Panc1 (cell line): ENCODE measurements at regions not wholly inside any gene's neighbourhood (a gene's known extent, or its start where the extent isn't known, plus 50 kb on each side); places are given as distances from the start of the nearest gene placed in this dataset.
"Not testable (repeated sequence)": the region's sequence is repeated elsewhere in the genome, so short reads cannot be mapped to it uniquely, and the experiment has no call there.

Source experiments
- ATAC-seq: fragments of 200-7000 bp; cut with Tn5 transposase; 2 replicates; pipeline ENCODE4 v1.9.1; 2020; ENCODE audit warnings: mild to moderate bottlenecking, moderate library complexity
- BruUV-seq: library from RNA; stranded (reverse); fragments of 400-500 nt; replicated peaks from 2 replicates; lab custom pipeline; 2021; lab: Mats Ljungman, UMichigan
- CTCF ChIA-PET: fragments of 300-600 bp; sonication (Branson Sonifier 250); formaldehyde crosslinking; loops from one replicate; lab custom pipeline; 2022; ENCODE audit warnings: antibody characterized with exemption; lab: Charles Lee
- POLR2A ChIA-PET: fragments of 300-600 bp; sonication (Branson Sonifier 250); formaldehyde crosslinking; loops from one replicate; lab custom pipeline; 2022; ENCODE audit warnings: antibody characterized with exemption; lab: Charles Lee
- DNase-seq: peaks from one replicate; pipeline ENCODE4 v3.0.0-alpha.2; 2010; ENCODE audit warnings: low read depth, low spot score
- H3K27ac ChIP-seq: 2 replicates; pipeline ENCODE4 v1.5.1; 2011; ENCODE audit warnings: mild to moderate bottlenecking, low read length, inconsistent platforms
- H3K27me3 ChIP-seq: fragments of 200-500 bp; sonication (Bioruptor generic); 2 replicates; pipeline ENCODE4 v1.6.0; 2014; ENCODE audit warnings: low read length, inconsistent platforms; ENCODE audit not compliant: control insufficient read depth, insufficient read depth
- H3K36me3 ChIP-seq: fragments of 200-500 bp; sonication (Bioruptor generic); 2 replicates; pipeline ENCODE4 v1.5.1; 2014; ENCODE audit warnings: inconsistent platforms, mild to moderate bottlenecking, low read length, moderate library complexity; ENCODE audit not compliant: control insufficient read depth, insufficient read depth
- H3K4me1 ChIP-seq: 2 replicates; pipeline ENCODE4 v1.5.1; 2011; ENCODE audit warnings: inconsistent platforms, mild to moderate bottlenecking, low read length, moderate library complexity; ENCODE audit not compliant: control insufficient read depth, insufficient read depth
- H3K4me3 ChIP-seq, 2 experiments: 2 replicates each; pipeline ENCODE4 v1.5.1; 2011 to 2012; ENCODE audit warnings: low read depth in 2 of 2, low read length in 2 of 2, mild to moderate bottlenecking in 2 of 2, inconsistent platforms in 1 of 2, moderate library complexity in 1 of 2
- H3K9me3 ChIP-seq: fragments of 200-500 bp; sonication (Bioruptor generic); 2 replicates; pipeline ENCODE4 v1.5.1; 2014; ENCODE audit warnings: low read depth, mild to moderate bottlenecking, inconsistent platforms, low read length, moderate library complexity; ENCODE audit not compliant: control insufficient read depth, insufficient read depth
- CTCF ChIP-seq: fragments of 450-650 bp; IDR thresholded peaks from 2 replicates; pipeline ENCODE4 v1.5.1; 2017; ENCODE audit warnings: mild to moderate bottlenecking
- POLR2AphosphoS5 ChIP-seq: IDR thresholded peaks from 2 replicates; pipeline ENCODE4 v1.6.1; 2012; ENCODE audit warnings: mild to moderate bottlenecking, low read depth, low read length, moderate library complexity
- REST ChIP-seq, 2 experiments: IDR thresholded peaks; 2 replicates each; pipeline ENCODE4 v1.6.1; 2011 to 2012; ENCODE audit warnings: low read depth in 2 of 2, control low read depth in 1 of 2, low read length in 1 of 2, mild to moderate bottlenecking in 1 of 2, moderate library complexity in 1 of 2; ENCODE audit not compliant: insufficient read depth in 1 of 2
- SIN3A ChIP-seq: IDR thresholded peaks from 2 replicates; pipeline ENCODE4 v1.6.1; 2012; ENCODE audit warnings: low read depth, mild to moderate bottlenecking, low read length, moderate library complexity, borderline replicate concordance; ENCODE audit not compliant: insufficient read depth
- TCF7L2 ChIP-seq: IDR thresholded peaks from 2 replicates; pipeline ENCODE4 v1.6.1; 2011; ENCODE audit warnings: mild to moderate bottlenecking, low read depth, low read length, inconsistent platforms
- in situ Hi-C: cut with HindIII; loops from 2 replicates; pipeline ENCODE4 v1.10.0; 2016; ENCODE audit warnings: low sequenced_read_pairs, low pct_unique_long_range_greater_than_20kb
- intact Hi-C: fragments of 100-400 bp; cut with micrococcal nuclease; formaldehyde crosslinking; loops from one replicate; pipeline ENCODE4 v1.10.0; 2022; ENCODE audit not compliant: unreplicated experiment

- no peak for TF ChIP-seq SIN3A
- TF ChIP-seq CTCF = peak; percentile 82
- POLR2A ChIA-PET = no interaction called here
- no peaks in the 10 kb centered on the region; the same call in 1 of the 2 replicates for H3K27me3 ChIP-seq
- CTCF ChIA-PET = no interaction called here
- no peak overlapping the region for H3K27ac ChIP-seq
- intact Hi-C loops = no loop called here
- no peaks in the 10 kb centered on the region for H3K4me1 ChIP-seq
- DNase-seq (no peak), ATAC-seq (0 out of 2 replicates have a peak, but pooled peaks have one; percentile 66)
- BruUV-seq = no TSS peak
- in situ Hi-C loops = no loop called here
- no peak overlapping the region for H3K4me3 ChIP-seq
- H3K36me3 ChIP-seq = no peaks in the 10 kb centered on the region; the same call in 1 of the 2 replicates
- H3K9me3 ChIP-seq = no peaks in the 10 kb centered on the region
Observed at GRCh38 chr5:102670224-102670836, 84.8 kb upstream of the PAM start.

GRCh38 chr5:102671033-102671734 lies 83.9 kb upstream of the PAM start:
- H3K4me3 ChIP-seq, POLR2A ChIA-PET, ATAC-seq, in situ Hi-C loops, H3K9me3 ChIP-seq, CTCF ChIA-PET, H3K27me3 ChIP-seq, H3K4me1 ChIP-seq, intact Hi-C loops, BruUV-seq, H3K27ac ChIP-seq, DNase-seq, H3K36me3 ChIP-seq: not testable (repeated sequence)

GRCh38 chr5:102678267-102679058 lies 76.6 kb upstream of the PAM start:
- no peaks in the 10 kb centered on the region for H3K4me1 ChIP-seq
- H3K4me3 ChIP-seq = no peak overlapping the region
- H3K27me3 ChIP-seq = no peaks in the 10 kb centered on the region; the same call in 1 of the 2 replicates
- intact Hi-C loops = no loop called here
- no peak for ATAC-seq
- ChIA-PET CTCF (no interaction called here), POLR2A (no interaction called here)
- H3K9me3 ChIP-seq = no peaks in the 10 kb centered on the region
- no peaks in the 10 kb centered on the region for H3K36me3 ChIP-seq
- no TSS peak for BruUV-seq
- no peak for DNase-seq
- H3K27ac ChIP-seq = no peak overlapping the region
- in situ Hi-C loops = no loop called here
- TF ChIP-seq SIN3A (no peak), POLR2AphosphoS5 (no peak), CTCF (no peak), REST (IDR thresholded peaks at IDR 0.05; ENCODE audit: insufficient read depth in 1 of 2, low read depth in 2 of 2, low read length in 1 of 2) (no peak), TCF7L2 (no peak)
